ENCODE measurements at regions not wholly inside any gene's neighbourhood (a gene's known extent, or its start where the extent isn't known, plus 50 kb on each side); places are given as distances from the start of the nearest gene placed in this dataset.

GRCh38 chr10:34022195-34022594, 687.7 kb upstream of the NRP1 start:
- Histone ChIP-seq H3K27me3 (ENCODE audit: insufficient read depth, low read length) (no peaks in the 10 kb centered on the region), H3K4me3 (ENCODE audit: low read depth, low read length, poor library complexity, severe bottlenecking) (no peak overlapping the region), H3K27ac (ENCODE audit: low read depth, low read length, poor library complexity, severe bottlenecking) (no peak overlapping the region), H3K79me2 (ENCODE audit: insufficient read depth, low read length) (no peaks in the 10 kb centered on the region), H3K4me1 (ENCODE audit: insufficient read depth, low read length, severe bottlenecking) (no peaks in the 10 kb centered on the region), H3K4me2 (ENCODE audit: low read length) (no peak overlapping the region), H3K9ac (ENCODE audit: low read length) (no peak overlapping the region), H3K9me2 (ENCODE audit: low read depth, low read length) (no peaks in the 10 kb centered on the region), H2AFZ (ENCODE audit: low read length) (no peak overlapping the region), H3K36me3 (ENCODE audit: insufficient read depth, low read length) (no peaks in the 10 kb centered on the region), H3K9me3 (ENCODE audit: low read length) (no peaks in the 10 kb centered on the region), H3F3A (ENCODE audit: insufficient read depth, low read length) (no peaks in the 10 kb centered on the region), H4K20me1 (ENCODE audit: insufficient read depth, low read length) (no peaks in the 10 kb centered on the region)
- TF ChIP-seq CTCF (IDR thresholded peaks at IDR 0.05; ENCODE audit: low read length) (no peak), EZH2 (IDR thresholded peaks at IDR 0.05; ENCODE audit: borderline replicate concordance, low read length) (no peak)

DNA sequence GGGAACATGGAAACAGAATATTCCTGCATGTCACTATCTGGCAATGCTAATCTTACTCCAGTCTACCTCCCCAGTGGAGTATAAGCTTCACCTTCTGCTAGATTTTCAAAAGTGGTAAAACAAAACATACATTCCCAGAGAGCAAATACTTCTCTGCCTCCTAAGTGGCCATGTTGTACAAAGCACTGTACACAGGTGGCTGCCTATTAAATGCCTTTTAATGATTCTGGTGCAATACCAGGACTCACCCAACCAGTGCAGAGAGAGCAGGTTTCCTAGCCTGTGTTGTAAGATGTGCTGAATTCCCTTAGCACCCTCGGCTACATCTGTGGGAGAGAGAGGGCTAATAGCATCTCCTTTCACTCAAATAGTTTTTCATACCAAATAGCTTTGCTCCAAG, 684.3 kb upstream of the NRP1 start:
- Histone ChIP-seq H3K27ac (ENCODE audit: low read depth, low read length, poor library complexity, severe bottlenecking) (no peak overlapping the region), H3F3A (ENCODE audit: insufficient read depth, low read length) (no peaks in the 10 kb centered on the region), H3K9me2 (ENCODE audit: low read depth, low read length) (no peaks in the 10 kb centered on the region), H3K9ac (ENCODE audit: low read length) (no peak overlapping the region), H3K27me3 (ENCODE audit: insufficient read depth, low read length) (no peaks in the 10 kb centered on the region), H3K4me2 (ENCODE audit: low read length) (no peak overlapping the region), H3K79me2 (ENCODE audit: insufficient read depth, low read length) (no peaks in the 10 kb centered on the region), H3K4me3 (ENCODE audit: low read depth, low read length, poor library complexity, severe bottlenecking) (no peak overlapping the region), H2AFZ (ENCODE audit: low read length) (no peak overlapping the region), H4K20me1 (ENCODE audit: insufficient read depth, low read length) (no peaks in the 10 kb centered on the region), H3K4me1 (ENCODE audit: insufficient read depth, low read length, severe bottlenecking) (no peaks in the 10 kb centered on the region), H3K9me3 (ENCODE audit: low read length) (no peaks in the 10 kb centered on the region), H3K36me3 (ENCODE audit: insufficient read depth, low read length) (no peaks in the 10 kb centered on the region)
- TF ChIP-seq CTCF (IDR thresholded peaks at IDR 0.05; ENCODE audit: low read length) (no peak), EZH2 (IDR thresholded peaks at IDR 0.05; ENCODE audit: borderline replicate concordance, low read length) (no peak)

- Histone ChIP-seq H3K27ac (ENCODE audit: low read depth, low read length, poor library complexity, severe bottlenecking) (no peak overlapping the region), H3K9ac (ENCODE audit: low read length) (no peak overlapping the region), H3K4me2 (ENCODE audit: low read length) (no peak overlapping the region), H3F3A (ENCODE audit: insufficient read depth, low read length) (no peaks in the 10 kb centered on the region), H3K9me3 (ENCODE audit: low read length) (no peaks in the 10 kb centered on the region), H3K4me1 (ENCODE audit: insufficient read depth, low read length, severe bottlenecking) (no peaks in the 10 kb centered on the region), H3K4me3 (ENCODE audit: low read depth, low read length, poor library complexity, severe bottlenecking) (no peak overlapping the region), H3K27me3 (ENCODE audit: insufficient read depth, low read length) (no peaks in the 10 kb centered on the region), H3K79me2 (ENCODE audit: insufficient read depth, low read length) (no peaks in the 10 kb centered on the region), H3K9me2 (ENCODE audit: low read depth, low read length) (no peaks in the 10 kb centered on the region), H2AFZ (ENCODE audit: low read length) (no peak overlapping the region), H3K36me3 (ENCODE audit: insufficient read depth, low read length) (no peaks in the 10 kb centered on the region), H4K20me1 (ENCODE audit: insufficient read depth, low read length) (no peaks in the 10 kb centered on the region)
- TF ChIP-seq CTCF (IDR thresholded peaks at IDR 0.05; ENCODE audit: low read length): no peak
These were observed 683.7 kb upstream of the NRP1 start for GRCh38 chr10:34018129-34018528.

All from OCI-LY1 (cell line).